ENCODE measurements at regions not wholly inside any gene's neighbourhood (a gene's known extent, or its start where the extent isn't known, plus 50 kb on each side); places are given as distances from the start of the nearest gene placed in this dataset.
A peak's percentile ranks its signal among the peaks of the same experiment; 100 is the strongest.

DNA sequence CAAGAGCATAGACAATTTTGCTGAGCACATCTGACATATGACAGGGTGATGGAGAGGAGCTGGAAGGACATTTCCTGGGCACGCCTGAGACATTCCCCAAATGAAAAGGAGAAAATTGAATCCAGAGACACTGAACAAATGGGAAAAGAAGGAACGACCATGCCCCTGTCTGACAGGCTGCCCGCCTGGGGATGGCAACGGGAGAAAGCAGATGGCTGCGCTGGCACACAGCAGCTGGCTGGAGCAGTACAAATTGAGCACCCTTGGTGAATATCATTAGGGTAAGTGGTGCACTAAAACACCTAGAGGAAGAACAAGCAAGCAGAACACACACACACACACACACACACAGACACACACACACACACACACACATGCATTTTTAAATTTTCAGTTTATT, 174.3 kb upstream of the DUSP10 start:
- no peaks in the 10 kb centered on the region for H3K27me3 ChIP-seq (ENCODE audit: insufficient read depth, low read depth)
- no peaks in the 10 kb centered on the region for H4K20me1 ChIP-seq (ENCODE audit: insufficient read depth)
- H3K27ac ChIP-seq, result no peak overlapping the region
- no peak overlapping the region for H3K9ac ChIP-seq
- TF ChIP-seq, protein P1, sequence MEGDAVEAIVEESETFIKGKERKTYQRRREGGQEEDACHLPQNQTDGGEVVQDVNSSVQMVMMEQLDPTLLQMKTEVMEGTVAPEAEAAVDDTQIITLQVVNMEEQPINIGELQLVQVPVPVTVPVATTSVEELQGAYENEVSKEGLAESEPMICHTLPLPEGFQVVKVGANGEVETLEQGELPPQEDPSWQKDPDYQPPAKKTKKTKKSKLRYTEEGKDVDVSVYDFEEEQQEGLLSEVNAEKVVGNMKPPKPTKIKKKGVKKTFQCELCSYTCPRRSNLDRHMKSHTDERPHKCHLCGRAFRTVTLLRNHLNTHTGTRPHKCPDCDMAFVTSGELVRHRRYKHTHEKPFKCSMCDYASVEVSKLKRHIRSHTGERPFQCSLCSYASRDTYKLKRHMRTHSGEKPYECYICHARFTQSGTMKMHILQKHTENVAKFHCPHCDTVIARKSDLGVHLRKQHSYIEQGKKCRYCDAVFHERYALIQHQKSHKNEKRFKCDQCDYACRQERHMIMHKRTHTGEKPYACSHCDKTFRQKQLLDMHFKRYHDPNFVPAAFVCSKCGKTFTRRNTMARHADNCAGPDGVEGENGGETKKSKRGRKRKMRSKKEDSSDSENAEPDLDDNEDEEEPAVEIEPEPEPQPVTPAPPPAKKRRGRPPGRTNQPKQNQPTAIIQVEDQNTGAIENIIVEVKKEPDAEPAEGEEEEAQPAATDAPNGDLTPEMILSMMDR (conservative IDR thresholded peaks at IDR 0.05; ENCODE audit: low read depth, low read length), result no peak
- H3K4me1 ChIP-seq (ENCODE audit: low read depth, poor library complexity, severe bottlenecking), result peaks cover 44% of the 10 kb centered on the region
- H3K4me3 ChIP-seq (IDR thresholded peaks at IDR 0.05; ENCODE audit: insufficient read depth, low read depth, low read length), result no peak overlapping the region
- H3K4me2 ChIP-seq, result no peak overlapping the region
- H3K36me3 ChIP-seq (ENCODE audit: insufficient read depth), result no peaks in the 10 kb centered on the region
- no peaks in the 10 kb centered on the region for H3K79me2 ChIP-seq (ENCODE audit: insufficient read depth, low read depth)
- no peak overlapping the region for H2AFZ ChIP-seq (ENCODE audit: low read depth)

DNA sequence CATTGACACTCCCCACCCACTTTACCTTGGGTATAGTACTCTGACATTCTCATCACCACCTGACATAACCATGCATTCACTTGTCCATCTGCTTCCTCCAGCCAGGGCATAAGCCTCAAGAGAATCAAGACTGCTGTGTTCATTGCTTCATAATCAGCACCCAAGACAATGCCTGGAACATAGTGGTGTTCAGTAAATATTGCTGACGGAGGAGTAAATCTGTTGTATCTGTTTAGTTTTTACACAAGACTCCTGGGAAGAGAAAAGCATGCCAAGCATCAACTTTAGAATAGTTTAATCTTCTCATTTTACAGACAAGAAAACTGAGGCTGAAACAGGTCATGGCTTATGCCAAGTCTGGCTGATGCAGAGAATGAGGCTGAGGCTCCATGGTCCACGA, 173.9 kb upstream of the DUSP10 start:
- H3K36me3 ChIP-seq (ENCODE audit: insufficient read depth), result no peaks in the 10 kb centered on the region
- no peaks in the 10 kb centered on the region for H3K79me2 ChIP-seq (ENCODE audit: insufficient read depth, low read depth)
- peaks cover 40% of the 10 kb centered on the region for H3K4me1 ChIP-seq (ENCODE audit: low read depth, poor library complexity, severe bottlenecking)
- H3K4me3 ChIP-seq (IDR thresholded peaks at IDR 0.05; ENCODE audit: insufficient read depth, low read depth, low read length), result no peak overlapping the region
- H3K27ac ChIP-seq, result no peak overlapping the region
- no peak overlapping the region for H3K4me2 ChIP-seq
- no peak overlapping the region for H3K9ac ChIP-seq
- TF ChIP-seq, protein P1 (conservative IDR thresholded peaks at IDR 0.05; ENCODE audit: low read depth, low read length), result no peak
- H4K20me1 ChIP-seq (ENCODE audit: insufficient read depth), result no peaks in the 10 kb centered on the region
- H2AFZ ChIP-seq (ENCODE audit: low read depth), result no peak overlapping the region
- no peaks in the 10 kb centered on the region for H3K27me3 ChIP-seq (ENCODE audit: insufficient read depth, low read depth)

DNA sequence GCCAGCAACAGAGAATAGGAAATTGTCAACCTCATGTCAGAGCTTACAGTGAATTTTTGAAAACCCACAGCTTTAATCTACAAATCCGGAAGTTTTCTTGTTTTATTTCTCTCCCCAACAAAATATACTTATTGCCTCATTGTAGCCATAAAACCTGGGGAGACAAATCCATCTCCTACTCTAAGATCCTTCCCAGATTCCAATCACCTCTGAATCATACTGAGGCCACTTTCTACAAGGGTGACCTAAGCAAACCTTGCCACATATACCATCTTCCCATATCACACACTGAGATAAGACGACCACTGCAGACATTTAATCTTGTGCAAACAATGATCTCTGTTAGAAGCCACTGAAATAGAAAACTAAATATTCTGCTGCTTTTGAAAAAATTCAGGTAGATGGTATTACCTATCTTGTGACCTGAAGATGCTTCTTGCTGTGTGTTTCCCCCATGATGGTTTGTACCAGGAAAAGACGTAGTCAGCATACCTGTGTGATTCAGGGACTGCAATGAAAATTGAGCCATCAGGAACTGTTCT, 171.5 kb upstream of the DUSP10 start:
- no peak overlapping the region for H2AFZ ChIP-seq (ENCODE audit: low read depth)
- H3K36me3 ChIP-seq (ENCODE audit: insufficient read depth), result no peaks in the 10 kb centered on the region
- peaks cover 20% of the 10 kb centered on the region for H3K4me1 ChIP-seq (ENCODE audit: low read depth, poor library complexity, severe bottlenecking)
- H3K4me3 ChIP-seq (IDR thresholded peaks at IDR 0.05; ENCODE audit: insufficient read depth, low read depth, low read length), result no peak overlapping the region
- no peak overlapping the region for H3K27ac ChIP-seq
- H3K79me2 ChIP-seq (ENCODE audit: insufficient read depth, low read depth), result no peaks in the 10 kb centered on the region
- H3K9ac ChIP-seq, result no peak overlapping the region
- H3K4me2 ChIP-seq, result no peak overlapping the region
- no peaks in the 10 kb centered on the region for H4K20me1 ChIP-seq (ENCODE audit: insufficient read depth)
- H3K27me3 ChIP-seq (ENCODE audit: insufficient read depth, low read depth), result no peaks in the 10 kb centered on the region
- TF ChIP-seq, protein P1 (conservative IDR thresholded peaks at IDR 0.05; ENCODE audit: low read depth, low read length), result no peak

DNA sequence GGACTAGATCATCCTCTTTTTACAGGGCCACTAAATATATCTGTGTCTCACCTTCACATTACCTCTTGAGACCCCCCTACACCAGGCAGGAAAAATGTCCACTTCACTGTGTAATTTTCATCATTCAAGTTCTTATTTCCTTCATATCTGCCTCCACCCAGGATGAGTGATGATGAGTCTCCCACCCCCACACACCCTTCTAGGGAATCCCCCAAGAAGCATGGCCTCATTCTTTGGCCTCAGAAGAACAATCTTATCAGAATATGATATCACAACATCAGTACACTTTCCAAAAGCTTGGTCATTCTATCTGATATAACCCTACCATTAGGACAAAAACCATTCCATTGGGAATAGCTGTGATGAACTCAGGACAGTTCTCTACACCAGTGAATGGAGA, 170.3 kb upstream of the DUSP10 start:
- H3K79me2 ChIP-seq (ENCODE audit: insufficient read depth, low read depth), result no peaks in the 10 kb centered on the region
- peaks cover 15% of the 10 kb centered on the region for H3K4me1 ChIP-seq (ENCODE audit: low read depth, poor library complexity, severe bottlenecking)
- no peaks in the 10 kb centered on the region for H3K36me3 ChIP-seq (ENCODE audit: insufficient read depth)
- H2AFZ ChIP-seq (ENCODE audit: low read depth), result no peak overlapping the region
- no peak overlapping the region for H3K9ac ChIP-seq
- TF ChIP-seq, protein P1 (conservative IDR thresholded peaks at IDR 0.05; ENCODE audit: low read depth, low read length), result no peak
- H3K4me3 ChIP-seq (IDR thresholded peaks at IDR 0.05; ENCODE audit: insufficient read depth, low read depth, low read length), result no peak overlapping the region
- no peaks in the 10 kb centered on the region for H4K20me1 ChIP-seq (ENCODE audit: insufficient read depth)
- peak overlapping the region; percentile 28; the same call in 1 of the 2 replicates for H3K4me2 ChIP-seq
- H3K27me3 ChIP-seq (ENCODE audit: insufficient read depth, low read depth), result no peaks in the 10 kb centered on the region
- H3K27ac ChIP-seq, result no peak overlapping the region

Data from KMS-11 (cell line).